H9 (cell line): ENCODE measurements at regions not wholly inside any gene's neighbourhood (a gene's known extent, or its start where the extent isn't known, plus 50 kb on each side); places are given as distances from the start of the nearest gene placed in this dataset.

Experiments used
- DNase-seq: peaks from one replicate; pipeline ENCODE4 v3.0.0-alpha.2; 2017
- H2AFZ ChIP-seq: one replicate; pipeline ENCODE4 v1.6.1; 2013; ENCODE audit warnings: mild to moderate bottlenecking, low read length, control low read depth, moderate library complexity
- H2AK5ac ChIP-seq: 2 replicates; pipeline ENCODE4 v1.6.1; 2013; ENCODE audit warnings: low read length, control low read depth, mixed read lengths; ENCODE audit not compliant: insufficient read length
- H2BK120ac ChIP-seq: one replicate; pipeline ENCODE4 v1.6.1; 2013; ENCODE audit warnings: low read depth, mild to moderate bottlenecking, low read length, control low read depth, inconsistent platforms; ENCODE audit not compliant: poor library complexity, severe bottlenecking
- H2BK12ac ChIP-seq: 2 replicates; pipeline ENCODE4 v1.6.1; 2013; ENCODE audit warnings: low read length, control low read depth, mixed read lengths, low read depth; ENCODE audit not compliant: insufficient read length
- H2BK15ac ChIP-seq: 2 replicates; pipeline ENCODE4 v1.6.1; 2013; ENCODE audit warnings: low read depth, low read length, control low read depth
- H2BK20ac ChIP-seq: one replicate; pipeline ENCODE4 v1.6.1; 2013; ENCODE audit warnings: low read depth, mild to moderate bottlenecking, low read length, control low read depth, inconsistent platforms; ENCODE audit not compliant: poor library complexity, severe bottlenecking
- H2BK5ac ChIP-seq: 2 replicates; pipeline ENCODE4 v1.6.1; 2013; ENCODE audit warnings: low read length, control low read depth, mixed read lengths; ENCODE audit not compliant: insufficient read length
- H3K14ac ChIP-seq: 2 replicates; pipeline ENCODE4 v1.6.1; 2013; ENCODE audit warnings: low read length, control low read depth; ENCODE audit not compliant: insufficient read depth
- H3K18ac ChIP-seq: 2 replicates; pipeline ENCODE4 v1.6.1; 2013; ENCODE audit warnings: low read depth, mild to moderate bottlenecking, mixed read lengths, low read length, control low read depth; ENCODE audit not compliant: insufficient read length
- H3K23ac ChIP-seq: 2 replicates; pipeline ENCODE4 v1.6.1; 2013; ENCODE audit warnings: low read length, control low read depth, mixed read lengths, low read depth; ENCODE audit not compliant: insufficient read length
- H3K23me2 ChIP-seq: 2 replicates; pipeline ENCODE4 v1.6.1; 2013; ENCODE audit warnings: low read depth, mild to moderate bottlenecking, mixed read lengths, low read length, control low read depth; ENCODE audit not compliant: insufficient read length, poor library complexity, severe bottlenecking
- H3K27ac ChIP-seq: 2 replicates; pipeline ENCODE4 v1.5.1; 2013; ENCODE audit warnings: low read length, control low read depth, mixed read lengths, low read depth; ENCODE audit not compliant: insufficient read length
- H3K27me3 ChIP-seq: 2 replicates; pipeline ENCODE4 v1.6.1; 2013; ENCODE audit warnings: low read length, control low read depth, inconsistent platforms; ENCODE audit not compliant: insufficient read depth
- H3K4ac ChIP-seq: 2 replicates; pipeline ENCODE4 v1.6.1; 2013; ENCODE audit warnings: low read depth, mild to moderate bottlenecking, control low read depth, inconsistent platforms, low read length, moderate library complexity
- H3K4me1 ChIP-seq: 2 replicates; pipeline ENCODE4 v1.6.1; 2013; ENCODE audit warnings: low read length, control low read depth, inconsistent platforms; ENCODE audit not compliant: insufficient read depth
- H3K4me2 ChIP-seq: 2 replicates; pipeline ENCODE4 v1.6.1; 2013; ENCODE audit warnings: low read length, control low read depth, mixed read lengths; ENCODE audit not compliant: insufficient read length, insufficient read depth
- H3K56ac ChIP-seq: 2 replicates; pipeline ENCODE4 v1.6.1; 2013; ENCODE audit warnings: low read depth, mild to moderate bottlenecking, mixed read lengths, low read length, control low read depth; ENCODE audit not compliant: insufficient read length
- H3K79me1 ChIP-seq: 2 replicates; pipeline ENCODE4 v1.6.1; 2013; ENCODE audit warnings: low read depth, mild to moderate bottlenecking, moderate library complexity, low read length, control low read depth, inconsistent platforms; ENCODE audit not compliant: insufficient read depth, poor library complexity, severe bottlenecking
- H3K79me2 ChIP-seq: 2 replicates; pipeline ENCODE4 v1.6.1; 2013; ENCODE audit warnings: low read length, control low read depth, inconsistent platforms; ENCODE audit not compliant: insufficient read depth
- H3K9ac ChIP-seq: 2 replicates; pipeline ENCODE4 v1.6.1; 2013; ENCODE audit warnings: low read length, control low read depth, mixed read lengths; ENCODE audit not compliant: insufficient read length; ENCODE audit errors: extremely low read depth
- H3K9me3 ChIP-seq: one replicate; pipeline ENCODE4 v1.6.1; 2013; ENCODE audit warnings: low read depth, low read length, inconsistent platforms; ENCODE audit not compliant: control insufficient read depth
- H3T11ph ChIP-seq: one replicate; pipeline ENCODE4 v1.6.1; 2013; ENCODE audit warnings: mild to moderate bottlenecking, low read length, control low read depth, inconsistent platforms
- H4K20me1 ChIP-seq: one replicate; pipeline ENCODE4 v1.6.1; 2013; ENCODE audit not compliant: control insufficient read depth, insufficient read length, insufficient read depth
- H4K5ac ChIP-seq: 2 replicates; pipeline ENCODE4 v1.6.1; 2013; ENCODE audit warnings: low read depth, mild to moderate bottlenecking, mixed read lengths, low read length, control low read depth; ENCODE audit not compliant: insufficient read length
- H4K8ac ChIP-seq: replicated peaks from 2 replicates; pipeline ENCODE4 v1.6.1; 2013; ENCODE audit warnings: low read length, control low read depth, mixed read lengths, low read depth; ENCODE audit not compliant: insufficient read length
- H4K91ac ChIP-seq: 2 replicates; pipeline ENCODE4 v1.6.1; 2013; ENCODE audit warnings: low read depth, mild to moderate bottlenecking, moderate library complexity, mixed read lengths, low read length, control low read depth; ENCODE audit not compliant: insufficient read length
- H3K27ac Mint-ChIP-seq, 3 experiments: 2 replicates in 2 of 3; 3 replicates in 1 of 3; pipeline ENCODE4 v1.8.0; 2020 to 2021; ENCODE audit warnings: mixed read lengths in 3 of 3, mild to moderate bottlenecking in 1 of 3, moderate library complexity in 1 of 3
- H3K27me3 Mint-ChIP-seq: 2 replicates; pipeline ENCODE4 v1.8.0; 2021; ENCODE audit warnings: low read depth, mild to moderate bottlenecking, moderate library complexity, mixed read lengths
- H3K36me3 Mint-ChIP-seq, 3 experiments: 2 replicates in 2 of 3; 3 replicates in 1 of 3; pipeline ENCODE4 v1.8.0; 2020 to 2021; ENCODE audit warnings: low read depth in 3 of 3, mixed read lengths in 3 of 3; ENCODE audit not compliant: insufficient read depth in 1 of 3
- H3K4me1 Mint-ChIP-seq, 2 experiments: 2 replicates each; pipeline ENCODE4 v1.8.0; 2020; ENCODE audit warnings: mixed read lengths in 2 of 2
- H3K4me3 Mint-ChIP-seq, 2 experiments: 2 replicates in 1 of 2; 3 replicates in 1 of 2; pipeline ENCODE4 v1.8.0; 2020 to 2021; ENCODE audit warnings: mild to moderate bottlenecking in 2 of 2, mixed read lengths in 2 of 2, moderate library complexity in 1 of 2
- H3K9me3 Mint-ChIP-seq, 2 experiments: 2 replicates in 1 of 2; 3 replicates in 1 of 2; pipeline ENCODE4 v1.8.0; 2020; ENCODE audit warnings: mild to moderate bottlenecking in 2 of 2, mixed read lengths in 2 of 2, moderate library complexity in 1 of 2
- WGBS: extraction: QIAGEN DNeasy Blood & Tissue Kit; methylation state at CpG from one replicate; pipeline ENCODE4 v1.1.7; 2013; ENCODE audit warnings: missing lambda C conversion rate, low lambda C conversion rate, mixed read lengths; ENCODE audit not compliant: insufficient read length; ENCODE audit errors: extremely low coverage; 5-methylcytosine and 5-hydroxymethylcytosine counted together
- TF ChIP-seq, protein P1 (sequence below): fragments of 200-600 bp; sonication (generic); conservative IDR thresholded peaks from 3 replicates; pipeline ENCODE4 v1.8.0; 2021; ENCODE audit warnings: antibody characterized with exemption, mild to moderate bottlenecking

DNA sequence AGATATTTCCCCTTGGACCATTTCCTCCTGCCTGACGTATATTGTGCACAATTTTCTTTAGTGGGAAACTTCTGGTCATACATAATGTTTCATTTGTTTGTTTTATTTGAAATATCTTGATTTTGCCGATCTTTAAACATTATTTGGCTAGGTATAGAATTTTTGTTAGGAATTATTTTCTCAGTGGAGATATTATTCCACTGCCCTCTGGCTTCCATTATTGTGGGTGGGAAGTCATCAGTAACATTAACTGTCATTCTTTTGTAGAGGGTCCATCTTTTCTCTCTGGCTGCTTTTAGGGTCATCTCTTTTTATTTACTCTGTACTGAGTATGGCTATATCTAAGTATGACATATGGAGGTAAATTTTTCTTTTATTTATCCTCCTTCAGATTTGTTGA is 135.5 kb upstream of the LIPC start:
- Histone ChIP-seq H4K5ac (no peak overlapping the region), H2BK15ac (no peak overlapping the region), H3K9me3 (no peaks in the 10 kb centered on the region), H3K9ac (no peak overlapping the region), H3K4me1 (peaks cover 2% of the 10 kb centered on the region; the same call in 1 of the 2 replicates), H3K27ac (no peak overlapping the region), H3K23me2 (no peaks in the 10 kb centered on the region), H2BK12ac (no peak overlapping the region), H3K14ac (no peak overlapping the region), H2BK5ac (no peak overlapping the region), H3K18ac (no peak overlapping the region), H3K23ac (no peak overlapping the region), H2BK120ac (no peak overlapping the region), H2AFZ (no peak overlapping the region), H3K4me2 (no peak overlapping the region), H3K79me1 (no peaks in the 10 kb centered on the region), H4K8ac (no peak overlapping the region), H3K56ac (no peak overlapping the region), H3K27me3 (no peaks in the 10 kb centered on the region), H3K79me2 (no peaks in the 10 kb centered on the region), H3K4ac (no peak overlapping the region), H2AK5ac (no peak overlapping the region), H2BK20ac (no peak overlapping the region), H4K20me1 (no peaks in the 10 kb centered on the region), H3T11ph (no peak overlapping the region), H4K91ac (no peak overlapping the region)
- Mint-ChIP-seq H3K27me3 (no peaks in the 10 kb centered on the region), H3K9me3 (peaks cover 20 to 26% of the 10 kb centered on the region in 2 experiments), H3K36me3 (peaks cover 8 to 24% (median 13%) of the 10 kb centered on the region in 3 experiments), H3K4me3 (no peak overlapping the region), H3K4me1 (peaks cover 24 to 39% of the 10 kb centered on the region in 2 experiments), H3K27ac (no peak overlapping the region)
- no CpG with 5 or more reads among the region's 2 CpGs for WGBS
- TF ChIP-seq, protein P1, sequence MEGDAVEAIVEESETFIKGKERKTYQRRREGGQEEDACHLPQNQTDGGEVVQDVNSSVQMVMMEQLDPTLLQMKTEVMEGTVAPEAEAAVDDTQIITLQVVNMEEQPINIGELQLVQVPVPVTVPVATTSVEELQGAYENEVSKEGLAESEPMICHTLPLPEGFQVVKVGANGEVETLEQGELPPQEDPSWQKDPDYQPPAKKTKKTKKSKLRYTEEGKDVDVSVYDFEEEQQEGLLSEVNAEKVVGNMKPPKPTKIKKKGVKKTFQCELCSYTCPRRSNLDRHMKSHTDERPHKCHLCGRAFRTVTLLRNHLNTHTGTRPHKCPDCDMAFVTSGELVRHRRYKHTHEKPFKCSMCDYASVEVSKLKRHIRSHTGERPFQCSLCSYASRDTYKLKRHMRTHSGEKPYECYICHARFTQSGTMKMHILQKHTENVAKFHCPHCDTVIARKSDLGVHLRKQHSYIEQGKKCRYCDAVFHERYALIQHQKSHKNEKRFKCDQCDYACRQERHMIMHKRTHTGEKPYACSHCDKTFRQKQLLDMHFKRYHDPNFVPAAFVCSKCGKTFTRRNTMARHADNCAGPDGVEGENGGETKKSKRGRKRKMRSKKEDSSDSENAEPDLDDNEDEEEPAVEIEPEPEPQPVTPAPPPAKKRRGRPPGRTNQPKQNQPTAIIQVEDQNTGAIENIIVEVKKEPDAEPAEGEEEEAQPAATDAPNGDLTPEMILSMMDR = no peak
- DNase-seq = no peak
